Ishikawa (cell line): ENCODE measurements at regions not wholly inside any gene's neighbourhood (a gene's known extent, or its start where the extent isn't known, plus 50 kb on each side); places are given as distances from the start of the nearest gene placed in this dataset.

ENCODE experiments used
- EP300 ChIP-seq: IDR thresholded peaks from 2 replicates; pipeline ENCODE4 v1.6.1; 2012; ENCODE audit warnings: borderline replicate concordance
- TEAD4 ChIP-seq: IDR thresholded peaks from 2 replicates; pipeline ENCODE4 v1.6.1; 2012
- TF ChIP-seq, protein P1 (sequence below): IDR thresholded peaks from 2 replicates; pipeline ENCODE4 v1.6.1; 2012

DNA sequence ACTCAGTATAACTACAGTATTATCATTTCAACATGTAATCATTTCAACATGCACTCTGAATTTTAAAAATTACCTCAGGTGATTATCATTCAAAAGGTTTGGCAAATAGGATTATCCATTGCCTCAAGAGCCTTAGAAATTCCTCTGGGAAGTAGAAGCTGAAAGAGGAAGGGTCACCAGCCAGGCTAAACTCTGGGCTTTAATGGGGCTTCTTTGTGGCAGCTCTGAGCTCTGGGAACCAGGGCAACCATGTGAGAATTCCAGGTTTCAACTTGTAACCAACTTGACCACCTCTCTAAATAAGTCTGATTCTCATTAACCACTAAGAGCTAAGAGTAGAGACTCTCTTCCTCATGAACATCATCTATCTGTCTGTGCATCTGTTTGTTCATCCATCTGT, 117.2 kb upstream of the MED14 start:
- TF ChIP-seq, protein P1, sequence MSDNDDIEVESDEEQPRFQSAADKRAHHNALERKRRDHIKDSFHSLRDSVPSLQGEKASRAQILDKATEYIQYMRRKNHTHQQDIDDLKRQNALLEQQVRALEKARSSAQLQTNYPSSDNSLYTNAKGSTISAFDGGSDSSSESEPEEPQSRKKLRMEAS = no peak
- no peak for TF ChIP-seq EP300
- no peak for TF ChIP-seq TEAD4
